ENCODE measurements at regions not wholly inside any gene's neighbourhood (a gene's known extent, or its start where the extent isn't known, plus 50 kb on each side); places are given as distances from the start of the nearest gene placed in this dataset.

DNA sequence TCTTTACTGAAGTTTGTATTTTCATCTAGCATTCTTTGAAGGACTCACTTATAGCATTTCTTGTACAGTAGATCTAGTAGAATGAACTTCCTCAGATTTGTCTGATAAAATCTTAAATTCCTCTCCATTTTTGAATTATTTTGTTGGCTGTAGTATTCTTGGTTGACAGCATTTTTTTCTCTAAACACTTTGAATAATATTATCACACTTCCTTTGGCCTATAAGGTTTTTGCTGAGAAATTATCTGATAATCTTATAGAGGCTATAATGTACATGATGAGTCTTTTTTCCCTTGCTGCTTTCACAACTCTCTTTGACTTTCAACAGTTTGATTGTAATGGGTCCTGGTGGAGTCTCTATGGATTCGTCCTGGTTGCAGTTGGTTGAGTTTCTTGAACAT, 169.5 kb downstream of the NOL4 start:
- intact Hi-C loops (cut with DNase I) = no loop called here
- TF ChIP-seq POLR2A (IDR thresholded peaks at IDR 0.05) (no peak), CTCF (IDR thresholded peaks at IDR 0.05) (no peak)
- DNase-seq = no peak
- H3K36me3 ChIP-seq (replicated peaks in 1 of 2) = no peaks in the 10 kb centered on the region
- 54 to 77% (median 68%) methylated on average over 1 of the region's 1 CpG for WGBS, 4 donors
- no peak overlapping the region for H3K4me3 ChIP-seq
- H3K27ac ChIP-seq = no peak overlapping the region
- no peaks in the 10 kb centered on the region for H3K27me3 ChIP-seq
- H3K9me3 ChIP-seq (replicated peaks in 1 of 3) = no peaks in the 10 kb centered on the region
- H3K4me1 ChIP-seq (replicated peaks in 1 of 2) = no peaks in the 10 kb centered on the region

GRCh38 chr18:34050661-34051060, 174.1 kb downstream of the NOL4 start:
- TF ChIP-seq CTCF (IDR thresholded peaks at IDR 0.05) = no peak
- TF ChIP-seq POLR2A (IDR thresholded peaks at IDR 0.05) = no peak
- no peak for DNase-seq

GRCh38 chr18:34049511-34049910, 175.2 kb downstream of the NOL4 start:
- Histone ChIP-seq H3K27me3 (no peaks in the 10 kb centered on the region), H3K4me3 (no peak overlapping the region), H3K36me3 (replicated peaks in 1 of 2) (no peaks in the 10 kb centered on the region), H3K4me1 (replicated peaks in 1 of 2) (no peaks in the 10 kb centered on the region), H3K27ac (no peak overlapping the region), H3K9me3 (replicated peaks in 1 of 3) (no peaks in the 10 kb centered on the region)
- 65 to 77% (median 72%) methylated on average over 3 of the region's 3 CpGs for WGBS, 4 donors
- DNase-seq = no peak
- intact Hi-C loops (cut with DNase I) = no loop called here
- TF ChIP-seq POLR2A (IDR thresholded peaks at IDR 0.05) (no peak), CTCF (IDR thresholded peaks at IDR 0.05) (no peak)

More at GRCh38 chr18:34050661-34051060, 174.1 kb downstream of the NOL4 start:
- Histone ChIP-seq H3K27me3 (no peaks in the 10 kb centered on the region), H3K4me1 (replicated peaks in 1 of 2) (no peaks in the 10 kb centered on the region), H3K27ac (no peak overlapping the region), H3K36me3 (replicated peaks in 1 of 2) (no peaks in the 10 kb centered on the region), H3K9me3 (replicated peaks in 1 of 3) (no peaks in the 10 kb centered on the region), H3K4me3 (no peak overlapping the region)
- intact Hi-C loops (cut with DNase I) = no loop called here
- WGBS, 4 donors = 82 to 91% (median 86%) methylated on average over 2 of the region's 2 CpGs

DNA sequence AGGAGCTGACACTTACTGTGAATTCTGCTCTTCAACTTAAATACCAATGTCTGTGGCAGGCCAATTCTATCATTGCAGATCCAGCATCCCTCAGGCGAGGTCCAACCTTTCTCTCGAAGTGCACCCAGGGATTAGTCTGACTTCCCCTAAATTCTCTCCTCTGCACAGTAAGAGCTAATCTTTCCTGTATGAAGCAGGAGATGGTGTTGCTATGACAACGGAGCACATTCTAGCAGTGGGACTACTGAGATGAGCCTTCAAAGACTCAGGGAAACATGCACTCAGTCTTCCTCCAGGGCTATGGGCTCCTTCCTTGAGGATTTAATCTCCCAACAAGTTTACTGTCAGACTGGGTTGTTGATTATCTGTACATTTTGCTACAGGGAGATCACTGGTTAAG, 176.3 kb downstream of the NOL4 start:
- no peak overlapping the region for H3K27ac ChIP-seq
- no peak for DNase-seq
- H3K4me3 ChIP-seq = no peak overlapping the region
- no peaks in the 10 kb centered on the region for H3K27me3 ChIP-seq
- TF ChIP-seq POLR2A (IDR thresholded peaks at IDR 0.05) (no peak), CTCF (IDR thresholded peaks at IDR 0.05) (no peak)
- no peaks in the 10 kb centered on the region for H3K36me3 ChIP-seq (replicated peaks in 1 of 2)
- WGBS, 4 donors = 66 to 90% (median 68%) methylated on average over 3 of the region's 3 CpGs
- no peaks in the 10 kb centered on the region for H3K9me3 ChIP-seq (replicated peaks in 1 of 3)
- H3K4me1 ChIP-seq (replicated peaks in 1 of 2) = no peaks in the 10 kb centered on the region
- intact Hi-C loops (cut with DNase I) = no loop called here
